WTC11 (cell line): ENCODE measurements at regions not wholly inside any gene's neighbourhood (a gene's known extent, or its start where the extent isn't known, plus 50 kb on each side); places are given as distances from the start of the nearest gene placed in this dataset.

Experiments used
- ATAC-seq: fragments of 200-7000 bp; cut with Tn5 transposase; 2 replicates; pipeline ENCODE4 v1.10.0; 2021; ENCODE audit warnings: mild to moderate bottlenecking, moderate library complexity
- CTCF ChIA-PET: fragments of 300-600 bp; sonication (Branson Sonifier 250); formaldehyde crosslinking; loops from one replicate; lab custom pipeline; 2021; ENCODE audit warnings: antibody characterized with exemption; lab: Charles Lee
- POLR2A ChIA-PET: fragments of 350-600 bp; sonication (Branson Sonifier 250); formaldehyde crosslinking; loops from one replicate; lab custom pipeline; 2021; ENCODE audit warnings: antibody characterized with exemption; lab: Charles Lee
- DNase-seq: peaks from one replicate; pipeline ENCODE4 v3.0.0; 2021; ENCODE audit warnings: low spot score
- H3K27ac Mint-ChIP-seq: 2 replicates; pipeline ENCODE4 v1.8.0; 2021; ENCODE audit warnings: mixed read lengths
- H3K27me3 Mint-ChIP-seq: 2 replicates; pipeline ENCODE4 v1.8.0; 2021; ENCODE audit warnings: low read depth, mild to moderate bottlenecking, moderate library complexity, mixed read lengths
- H3K36me3 Mint-ChIP-seq: 2 replicates; pipeline ENCODE4 v1.8.0; 2021; ENCODE audit warnings: mixed read lengths
- H3K4me1 Mint-ChIP-seq: 2 replicates; pipeline ENCODE4 v1.8.0; 2022; ENCODE audit warnings: mixed read lengths
- H3K4me3 Mint-ChIP-seq: 2 replicates; pipeline ENCODE4 v1.8.0; 2021; ENCODE audit warnings: mild to moderate bottlenecking, moderate library complexity, mixed read lengths
- H3K9me3 Mint-ChIP-seq: 2 replicates; pipeline ENCODE4 v1.8.0; 2021; ENCODE audit warnings: mixed read lengths
- AFF4 ChIP-seq: sonication (generic); formaldehyde crosslinking; IDR thresholded peaks from 2 replicates; pipeline ENCODE4 v1.8.1; 2023; ENCODE audit warnings: mild to moderate bottlenecking, missing genetic modification reagents, borderline replicate concordance
- ARID4B ChIP-seq: sonication (generic); formaldehyde crosslinking; IDR thresholded peaks from 2 replicates; pipeline ENCODE4 v1.8.0; 2023; ENCODE audit warnings: missing genetic modification reagents, mild to moderate bottlenecking, borderline replicate concordance
- ATF3 ChIP-seq: sonication (generic); formaldehyde crosslinking; conservative IDR thresholded peaks from 2 replicates; pipeline ENCODE4 v1.8.1; 2022; ENCODE audit warnings: mild to moderate bottlenecking, missing genetic modification reagents
- CBFB ChIP-seq: sonication (generic); formaldehyde crosslinking; IDR thresholded peaks from 2 replicates; pipeline ENCODE4 v1.8.1; 2022; ENCODE audit warnings: mild to moderate bottlenecking, low read depth, missing genetic modification reagents
- CREM ChIP-seq: sonication (generic); formaldehyde crosslinking; IDR thresholded peaks from 2 replicates; pipeline ENCODE4 v1.8.1; 2022; ENCODE audit warnings: mild to moderate bottlenecking, missing genetic modification reagents, moderate library complexity
- FOXK1 ChIP-seq: sonication (generic); formaldehyde crosslinking; IDR thresholded peaks from 2 replicates; pipeline ENCODE4 v1.8.0; 2022; ENCODE audit warnings: mild to moderate bottlenecking, moderate library complexity, missing genetic modification reagents
- GABPB1 ChIP-seq: sonication (generic); formaldehyde crosslinking; IDR thresholded peaks from 2 replicates; pipeline ENCODE4 v1.8.1; 2023; ENCODE audit warnings: mild to moderate bottlenecking, missing genetic modification reagents
- JUN ChIP-seq: sonication (generic); formaldehyde crosslinking; IDR thresholded peaks from 2 replicates; pipeline ENCODE4 v1.8.0; 2023; ENCODE audit warnings: mild to moderate bottlenecking, missing genetic modification reagents
- NFATC4 ChIP-seq: fragments of 250-450 bp; sonication (Bioruptor Pico); IDR thresholded peaks from 2 replicates; pipeline ENCODE4 v1.9.0; 2021; ENCODE audit warnings: mild to moderate bottlenecking
- NFE2L1 ChIP-seq: sonication (generic); formaldehyde crosslinking; IDR thresholded peaks from 2 replicates; pipeline ENCODE4 v1.8.1; 2023; ENCODE audit warnings: missing genetic modification reagents
- RELA ChIP-seq: sonication (generic); formaldehyde crosslinking; IDR thresholded peaks from 2 replicates; pipeline ENCODE4 v1.8.1; 2022; ENCODE audit warnings: missing genetic modification reagents, mild to moderate bottlenecking, borderline replicate concordance
- ZNF232 ChIP-seq: sonication (generic); formaldehyde crosslinking; IDR thresholded peaks from 2 replicates; pipeline ENCODE4 v1.8.0; 2022; ENCODE audit warnings: mild to moderate bottlenecking, missing genetic modification reagents

GRCh38 chr6:53426667-53427270 lies 78.0 kb upstream of the ELOVL5 start:
- H3K9me3 Mint-ChIP-seq = no peaks in the 10 kb centered on the region
- TF ChIP-seq NFATC4 (CRISPR knock-in tag) = no peak
- no peak for TF ChIP-seq AFF4
- no peak for TF ChIP-seq GABPB1 (CRISPR knock-in tag)
- no peak for TF ChIP-seq FOXK1 (CRISPR knock-in tag)
- H3K36me3 Mint-ChIP-seq = no peaks in the 10 kb centered on the region
- H3K4me3 Mint-ChIP-seq = no peak overlapping the region
- no peak for ATAC-seq
- CTCF ChIA-PET = no interaction called here
- no peaks in the 10 kb centered on the region for H3K27me3 Mint-ChIP-seq
- no peak for DNase-seq
- POLR2A ChIA-PET = no interaction called here
- no peak overlapping the region for H3K27ac Mint-ChIP-seq
- H3K4me1 Mint-ChIP-seq = peaks cover 14% of the 10 kb centered on the region

- ChIA-PET CTCF (no interaction called here), POLR2A (no interaction called here)
- Mint-ChIP-seq H3K4me1 (peaks cover 14% of the 10 kb centered on the region), H3K4me3 (no peak overlapping the region), H3K9me3 (no peaks in the 10 kb centered on the region), H3K27me3 (no peaks in the 10 kb centered on the region), H3K27ac (no peak overlapping the region), H3K36me3 (no peaks in the 10 kb centered on the region)
- no peak for DNase-seq
- ATAC-seq = no peak
- no peak for TF ChIP-seq NFE2L1 (CRISPR knock-in tag)
These were observed 77.4 kb upstream of the ELOVL5 start for GRCh38 chr6:53426117-53426516.

- Mint-ChIP-seq H3K4me1 (peaks cover 14% of the 10 kb centered on the region), H3K4me3 (no peak overlapping the region), H3K9me3 (no peaks in the 10 kb centered on the region), H3K36me3 (no peaks in the 10 kb centered on the region), H3K27me3 (no peaks in the 10 kb centered on the region), H3K27ac (no peak overlapping the region)
- DNase-seq (no peak), ATAC-seq (no peak)
- ChIA-PET CTCF (no interaction called here), POLR2A (interaction anchor here (1.2 kb wide), 1 partner anchor 14 kb away, joined by 3 read pairs; no protein-coding TSS in a partner anchor)
- TF ChIP-seq CREM (CRISPR knock-in tag) = no peak
- no peak for TF ChIP-seq CBFB (CRISPR knock-in tag)
- no peak for TF ChIP-seq ZNF232 (CRISPR knock-in tag)
- no peak for TF ChIP-seq ATF3 (CRISPR knock-in tag)
- no peak for TF ChIP-seq RELA (CRISPR knock-in tag)
- no peak for TF ChIP-seq ARID4B
- no peak for TF ChIP-seq JUN (CRISPR knock-in tag)
These were observed 76.4 kb upstream of the ELOVL5 start for GRCh38 chr6:53424976-53425718.
